ENCODE measurements at regions not wholly inside any gene's neighbourhood (a gene's known extent, or its start where the extent isn't known, plus 50 kb on each side); places are given as distances from the start of the nearest gene placed in this dataset.

- intact Hi-C loops (cut with DNase I): no loop called here
- ATAC-seq (no peak), DNase-seq (no peak)
These were observed 361.5 kb upstream of the MBL2 start for GRCh38 chr10:53134050-53134449.

- intact Hi-C loops (cut with DNase I): no loop called here
- DNase-seq (no peak), ATAC-seq (no peak)
These were observed 357.8 kb upstream of the MBL2 start for GRCh38 chr10:53130337-53130736.

- ATAC-seq (no peak), DNase-seq (no peak)
- intact Hi-C loops (cut with DNase I): no loop called here
These were observed 355.1 kb upstream of the MBL2 start for GRCh38 chr10:53127686-53128085.

DNA sequence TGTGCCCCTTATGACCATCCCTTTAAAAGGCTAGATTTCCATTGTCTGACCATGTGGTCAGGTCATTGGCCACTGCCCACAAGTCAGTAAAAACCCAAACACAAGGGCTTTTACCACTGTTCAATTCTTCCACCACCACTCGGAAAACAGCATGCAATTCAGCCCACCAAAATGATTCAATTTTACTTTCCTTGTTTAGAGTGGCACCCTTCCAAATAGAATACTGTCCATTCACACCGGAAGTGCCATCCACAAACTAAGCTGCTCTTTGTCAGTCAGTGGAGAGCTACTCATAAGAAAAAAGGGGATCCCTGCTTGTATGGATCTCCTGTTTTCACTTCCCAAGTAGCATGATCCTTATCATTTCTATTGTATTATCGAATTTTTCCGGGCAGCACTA is 350.7 kb upstream of the MBL2 start:
- ATAC-seq: no peak
- intact Hi-C loops (cut with DNase I): no loop called here
- DNase-seq: no peak

- intact Hi-C loops (cut with DNase I): no loop called here
- no peak for ATAC-seq
- DNase-seq: no peak
These were observed 349.7 kb upstream of the MBL2 start for GRCh38 chr10:53122281-53122680.

DNA sequence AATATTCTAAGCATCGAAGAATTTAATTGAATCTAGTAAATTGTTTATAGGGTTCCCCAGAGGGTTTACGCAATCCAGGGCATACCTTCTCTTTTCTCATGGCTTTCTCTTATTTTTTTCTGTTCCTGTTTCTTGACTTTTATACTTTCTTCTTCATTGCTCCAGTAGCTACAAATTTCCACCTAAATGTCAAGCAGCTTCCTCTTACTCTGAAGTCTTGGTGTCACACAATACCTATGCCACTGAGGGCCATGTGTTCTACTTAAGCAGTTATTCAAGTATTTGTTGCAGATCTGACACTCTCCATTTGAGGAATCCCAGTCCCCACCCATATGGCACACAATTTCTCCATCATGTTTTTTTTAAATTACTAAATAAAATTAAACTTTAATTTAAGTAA is 343.1 kb upstream of the MBL2 start:
- DNase-seq: no peak

DNA sequence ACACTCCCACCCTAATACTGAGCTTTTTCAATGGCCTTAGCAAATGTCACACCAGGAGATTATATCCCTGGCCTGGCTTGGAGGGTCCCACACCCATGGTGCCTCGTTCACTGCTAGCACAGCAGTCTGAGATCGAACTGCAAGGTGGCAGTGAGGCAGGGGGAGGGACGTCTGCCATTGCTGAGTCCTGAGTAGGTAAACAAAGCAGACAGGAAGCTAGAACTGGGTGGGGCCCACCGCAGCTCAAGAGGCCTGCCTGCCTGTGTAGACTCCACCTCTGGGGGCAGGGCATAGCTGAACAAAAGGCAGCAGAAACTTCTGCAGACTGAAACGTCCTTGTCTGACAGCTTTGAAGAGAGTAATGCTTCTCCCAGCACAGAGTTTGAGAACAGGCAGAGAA is 338.9 kb upstream of the MBL2 start:
- DNase-seq (no peak), ATAC-seq (no peak)
- intact Hi-C loops (cut with DNase I): no loop called here

More for the DNA sequence above, 343.1 kb upstream of the MBL2 start:
- ATAC-seq: no peak
- intact Hi-C loops (cut with DNase I): no loop called here

- intact Hi-C loops (cut with DNase I): no loop called here
- DNase-seq: no peak
- no peak for ATAC-seq
These were observed 336.7 kb upstream of the MBL2 start for GRCh38 chr10:53109320-53109719.

DNA sequence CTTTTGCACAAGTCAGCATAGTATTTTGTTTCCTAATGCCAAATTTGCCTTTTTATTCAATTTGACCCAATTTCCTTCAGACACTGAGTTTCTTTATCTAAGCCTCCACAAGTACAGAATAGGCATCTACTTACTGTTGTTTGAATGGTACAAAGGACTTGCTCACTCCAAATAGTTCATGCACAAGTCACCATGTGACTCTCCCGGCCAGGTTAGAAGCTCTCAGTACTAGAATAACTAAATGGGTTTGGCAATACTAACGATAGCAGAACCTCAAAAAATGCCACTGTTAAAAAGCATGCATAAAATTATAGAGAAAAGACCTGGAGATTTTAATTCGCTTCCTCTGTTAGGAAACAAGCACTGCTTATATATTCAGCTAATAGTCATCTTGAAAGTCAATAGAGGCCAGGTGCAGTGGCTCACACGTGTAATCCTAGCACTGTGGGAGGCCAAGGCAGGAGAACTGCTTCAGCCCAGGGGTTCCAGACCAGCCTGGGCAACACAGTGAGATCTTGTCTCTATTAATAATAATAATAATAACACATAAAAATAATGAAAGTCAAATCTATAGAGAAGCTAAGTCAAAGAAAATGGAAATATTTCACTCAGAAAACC is 335.8 kb upstream of the MBL2 start:
- ATAC-seq: no peak
- DNase-seq: no peak
- intact Hi-C loops (cut with DNase I): no loop called here

- ATAC-seq: no peak
These were observed 335.1 kb upstream of the MBL2 start for GRCh38 chr10:53107711-53108110.

DNA sequence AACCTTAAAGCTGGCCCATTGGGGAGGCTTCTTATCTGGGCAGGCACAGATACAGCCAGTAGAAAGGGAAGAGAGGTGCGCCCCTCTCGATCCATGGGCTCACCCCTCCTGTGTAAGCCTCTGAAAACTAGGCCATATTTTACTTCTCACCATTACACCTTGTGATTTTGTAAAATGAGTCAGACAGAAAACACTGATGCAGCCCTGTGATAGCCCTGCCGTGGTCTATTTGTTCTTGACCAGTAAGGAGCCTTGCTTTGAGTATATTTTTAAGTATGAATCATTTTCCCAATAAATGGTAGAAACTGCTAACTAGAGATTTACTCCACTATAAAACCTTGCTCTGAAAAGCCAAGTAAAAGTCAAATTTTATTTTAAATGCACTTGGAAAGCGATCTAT is 329.8 kb upstream of the MBL2 start:
- intact Hi-C loops (cut with DNase I): no loop called here
- DNase-seq (no peak), ATAC-seq (no peak)

More at GRCh38 chr10:53107711-53108110, 335.1 kb upstream of the MBL2 start:
- intact Hi-C loops (cut with DNase I): no loop called here
- DNase-seq: no peak

GRCh38 chr10:53093878-53094277 is 321.3 kb upstream of the MBL2 start:
- intact Hi-C loops (cut with DNase I): no loop called here
- ATAC-seq (no peak), DNase-seq (no peak)

DNA sequence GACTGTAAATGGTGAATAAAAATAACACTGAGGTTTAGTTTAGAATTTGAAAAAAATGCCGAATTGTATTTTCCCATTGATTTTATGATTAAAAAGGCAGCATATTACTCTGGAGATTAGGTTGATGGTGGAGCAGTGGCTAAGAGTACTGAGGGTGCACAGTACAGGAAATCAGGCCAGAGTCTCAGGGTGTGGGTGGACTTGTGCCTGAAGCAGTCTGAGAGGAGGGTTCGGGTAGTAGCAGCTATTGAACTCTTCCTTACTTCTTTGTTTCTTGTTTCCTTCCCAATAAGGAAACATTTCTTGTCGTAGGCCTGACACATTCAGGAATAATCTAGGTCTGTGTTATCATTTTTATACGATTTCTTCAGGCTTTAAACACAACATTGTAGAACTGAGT is 319.0 kb upstream of the MBL2 start:
- intact Hi-C loops (cut with DNase I): no loop called here
- DNase-seq (no peak), ATAC-seq (no peak)

DNA sequence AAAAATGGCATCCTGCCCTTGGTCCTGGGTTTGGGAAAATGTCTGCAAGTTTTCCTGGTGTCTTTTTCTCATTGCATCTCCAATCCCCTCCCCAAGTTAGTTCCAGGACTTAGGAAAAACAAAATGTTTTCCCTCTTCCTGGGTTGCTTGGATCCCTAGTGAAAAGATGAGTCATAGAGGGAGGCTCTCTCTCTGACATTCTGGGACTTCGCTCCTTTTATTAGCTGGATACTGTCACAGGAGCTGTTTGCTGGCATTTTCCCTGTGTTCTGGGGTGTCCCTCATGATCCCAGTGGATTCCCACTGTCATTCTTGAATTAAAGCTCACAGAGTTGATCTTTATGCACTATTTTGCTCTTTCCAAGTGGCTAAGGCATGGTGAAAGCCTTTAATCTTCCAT is 316.4 kb upstream of the MBL2 start:
- DNase-seq (no peak), ATAC-seq (no peak)
- intact Hi-C loops (cut with DNase I): no loop called here

- intact Hi-C loops (cut with DNase I): no loop called here
- ATAC-seq (no peak), DNase-seq (no peak)
These were observed 306.7 kb upstream of the MBL2 start for GRCh38 chr10:53079283-53079682.

DNA sequence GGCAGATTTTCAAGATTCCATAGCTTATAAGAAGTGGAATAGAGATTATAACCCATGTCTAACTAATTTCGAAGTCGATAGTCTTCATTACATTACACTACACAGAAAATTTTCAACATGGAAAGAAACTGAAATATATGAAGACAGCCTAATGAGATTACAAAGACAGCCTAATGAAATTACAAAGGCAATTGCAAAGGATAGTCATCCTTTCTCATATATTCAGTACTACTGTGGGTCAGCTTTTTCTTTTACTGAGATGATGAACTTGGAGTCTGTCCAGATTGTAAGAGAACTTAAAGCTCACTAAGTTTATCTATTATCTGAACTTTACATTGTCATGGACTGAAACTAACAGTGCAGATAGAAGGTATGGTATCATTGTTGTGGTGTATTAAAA is 304.4 kb upstream of the MBL2 start:
- ATAC-seq (no peak), DNase-seq (no peak)
- intact Hi-C loops (cut with DNase I): no loop called here

DNA sequence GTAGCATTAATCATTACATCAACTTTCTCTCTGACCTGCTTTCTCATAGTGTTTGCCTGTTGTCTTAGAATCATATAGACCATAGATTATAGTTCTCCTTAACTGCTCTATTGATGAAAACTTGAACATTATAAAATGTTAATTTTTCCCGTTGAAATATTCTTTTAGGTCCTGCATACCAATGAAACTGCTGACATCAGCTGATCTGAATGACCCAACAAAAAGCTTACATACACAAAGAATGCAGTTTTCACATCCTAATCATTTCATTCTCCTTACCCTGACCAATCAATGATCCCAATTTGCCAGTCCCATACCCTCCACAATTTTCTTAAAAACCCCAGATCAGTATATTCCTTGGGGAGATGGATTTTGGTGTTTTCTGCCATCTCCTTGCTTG is 302.9 kb upstream of the MBL2 start:
- ATAC-seq (no peak), DNase-seq (no peak)
- intact Hi-C loops (cut with DNase I): no loop called here

GRCh38 chr10:53072144-53072543 is 299.6 kb upstream of the MBL2 start:
- intact Hi-C loops (cut with DNase I): no loop called here
- DNase-seq: no peak
- ATAC-seq: no peak

- DNase-seq: no peak
- no peak for ATAC-seq
These were observed 299.0 kb upstream of the MBL2 start for GRCh38 chr10:53071505-53072125.

GRCh38 chr10:53069013-53069412 is 296.4 kb upstream of the MBL2 start:
- ATAC-seq (no peak), DNase-seq (no peak)
- intact Hi-C loops (cut with DNase I): no loop called here

More at GRCh38 chr10:53071505-53072125, 299.0 kb upstream of the MBL2 start:
- intact Hi-C loops (cut with DNase I): no loop called here

DNA sequence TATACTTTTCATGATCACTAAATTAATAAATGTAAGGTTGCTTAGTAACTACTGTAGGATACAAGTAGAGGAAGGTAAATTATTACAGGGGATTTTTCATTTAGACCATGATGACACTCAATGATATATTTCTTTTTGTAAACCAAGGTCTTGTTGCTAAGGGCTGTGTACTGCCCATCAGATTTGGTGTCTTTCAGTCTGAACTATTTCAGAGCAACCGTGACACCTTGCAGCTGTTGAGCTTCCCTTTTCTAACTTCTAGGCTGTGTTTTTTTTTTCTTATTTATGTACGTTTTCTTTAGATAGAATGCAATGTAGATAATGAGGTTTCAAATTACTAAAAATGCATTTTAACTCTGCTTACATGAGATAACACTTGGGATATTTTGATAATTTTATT is 292.0 kb upstream of the MBL2 start:
- DNase-seq (no peak), ATAC-seq (no peak)
- intact Hi-C loops (cut with DNase I): no loop called here

DNA sequence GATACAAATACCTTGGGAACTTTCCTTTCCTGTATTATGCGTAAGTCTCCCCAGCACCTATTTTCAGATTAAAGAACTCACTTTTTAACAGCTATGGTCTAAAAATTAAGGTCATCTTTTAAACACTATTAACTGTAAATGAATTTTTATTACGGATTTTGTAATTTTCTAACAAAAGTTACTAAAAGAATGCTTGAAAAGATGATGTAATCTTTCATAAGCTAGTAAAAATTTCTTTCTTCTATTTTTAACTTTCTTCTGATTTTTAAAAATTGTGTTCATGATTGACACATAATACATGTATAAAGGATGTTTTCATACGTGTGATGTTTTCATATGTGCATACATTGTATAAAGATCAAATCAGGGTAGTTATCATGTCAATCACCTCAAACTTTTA is 291.2 kb upstream of the MBL2 start:
- intact Hi-C loops (cut with DNase I): no loop called here
- no peak for ATAC-seq

More for the DNA sequence above, 291.2 kb upstream of the MBL2 start:
- no peak for DNase-seq
